Stromal cell of bone marrow (primary cell): ENCODE measurements at regions not wholly inside any gene's neighbourhood (a gene's known extent, or its start where the extent isn't known, plus 50 kb on each side); places are given as distances from the start of the nearest gene placed in this dataset.

Experiments used
- DNase-seq: peaks from one replicate; pipeline ENCODE4 v3.0.0-alpha.2; 2012; ENCODE audit warnings: low read depth

GRCh38 chr11:13062115-13062514 lies 53.0 kb downstream of the RASSF10 start:
- no peak for DNase-seq

GRCh38 chr11:13064593-13064992 lies 55.5 kb downstream of the RASSF10 start:
- DNase-seq, result no peak

DNA sequence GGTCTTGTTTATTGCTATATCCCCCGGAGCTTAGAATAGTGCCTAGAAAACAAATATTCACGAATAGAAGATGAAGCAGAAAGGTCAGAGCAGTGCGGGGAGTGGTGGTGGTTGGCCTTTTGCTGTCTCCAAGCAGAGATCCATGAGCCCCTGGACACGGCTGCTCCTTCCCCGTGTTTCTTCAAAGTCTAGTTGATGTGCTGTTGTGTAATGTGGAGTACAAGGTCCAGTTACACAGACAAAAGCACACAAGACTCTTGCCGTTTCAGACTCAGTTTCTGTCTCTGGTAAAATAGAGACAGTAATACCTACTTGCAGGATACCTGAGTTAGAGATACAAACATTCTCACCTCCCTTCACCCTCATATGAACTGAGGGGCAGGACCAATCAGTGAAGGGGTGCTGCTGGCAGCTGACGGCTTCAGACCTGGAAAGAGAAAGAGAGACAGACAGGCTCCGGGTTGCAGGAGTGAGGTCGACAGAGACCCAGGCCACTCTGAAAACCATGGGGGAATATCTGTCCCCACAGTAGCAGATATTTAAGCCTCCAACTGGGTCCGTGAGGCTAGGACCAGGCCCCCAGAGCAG lies 56.2 kb downstream of the RASSF10 start:
- DNase-seq, result no peak

- DNase-seq, result no peak
These were observed 59.1 kb downstream of the RASSF10 start for GRCh38 chr11:13068211-13068610.

DNA sequence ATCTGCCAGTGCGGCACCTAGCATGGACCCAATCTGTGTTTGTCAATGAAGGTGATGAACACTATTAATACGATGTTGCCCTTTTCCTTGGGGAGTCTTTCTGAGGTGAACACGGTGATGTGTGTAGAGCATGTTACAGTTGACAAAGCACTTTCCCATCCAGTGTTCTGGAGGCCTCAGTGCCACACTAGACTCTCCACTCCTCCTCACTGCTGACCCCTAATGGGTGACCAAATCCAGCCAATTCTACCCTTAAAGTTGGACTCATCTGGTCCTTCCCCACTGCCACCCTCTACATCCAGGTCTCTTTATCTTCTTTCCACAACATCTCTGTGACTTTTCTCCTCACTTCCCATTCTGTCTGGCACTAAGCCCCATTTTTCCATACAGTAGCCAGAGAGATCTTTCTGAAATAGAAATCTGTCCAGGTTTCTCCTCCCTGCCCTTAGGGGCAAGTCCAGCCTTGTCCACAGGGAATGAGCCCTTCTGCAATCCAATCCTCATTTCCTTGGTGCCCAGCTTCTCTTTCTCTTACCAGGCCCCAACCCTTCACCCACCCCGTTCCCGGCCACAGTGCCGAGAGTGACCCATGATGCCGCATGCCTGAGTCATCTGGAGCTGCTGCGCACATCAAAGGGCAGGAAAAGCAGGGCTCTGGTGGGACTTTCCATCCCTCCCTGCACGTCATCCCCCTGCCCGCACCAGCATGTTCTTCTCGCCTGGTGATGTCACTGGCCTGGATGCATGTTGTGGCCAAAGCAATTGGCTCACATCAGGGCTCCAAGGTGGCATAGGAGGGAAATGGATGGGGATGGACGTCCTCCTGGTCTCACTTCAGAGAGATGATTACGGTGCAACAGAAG lies 64.2 kb downstream of the RASSF10 start:
- peak; percentile 28 for DNase-seq

GRCh38 chr11:13074714-13075464 lies 65.8 kb downstream of the RASSF10 start:
- DNase-seq, result no peak

DNA sequence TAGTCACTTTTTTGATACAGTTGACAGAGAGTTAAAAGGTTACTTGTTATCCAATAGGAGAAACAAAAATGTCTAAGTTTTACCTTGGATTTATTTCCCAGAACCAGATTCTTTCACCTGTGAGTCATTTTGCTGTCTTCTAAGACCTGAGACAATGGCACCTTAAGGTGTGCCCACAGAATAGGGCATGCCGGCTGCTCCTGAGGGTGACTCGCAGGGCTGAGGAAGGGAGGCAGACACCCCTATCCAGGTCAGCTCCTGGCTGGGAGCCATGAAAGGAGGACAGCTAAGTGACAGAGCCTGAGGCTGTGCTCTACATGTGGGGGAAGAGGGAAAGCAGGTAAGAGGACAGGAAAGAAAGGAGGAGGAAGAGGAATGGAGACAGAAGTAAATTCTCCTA lies 67.8 kb downstream of the RASSF10 start:
- no peak for DNase-seq

GRCh38 chr11:13080861-13081260 lies 71.7 kb downstream of the RASSF10 start:
- no peak for DNase-seq

GRCh38 chr11:13082588-13082987 lies 73.5 kb downstream of the RASSF10 start:
- no peak for DNase-seq

GRCh38 chr11:13090228-13090708 lies 81.2 kb downstream of the RASSF10 start:
- no peak for DNase-seq

GRCh38 chr11:13091373-13091772 lies 82.3 kb downstream of the RASSF10 start:
- no peak for DNase-seq

DNA sequence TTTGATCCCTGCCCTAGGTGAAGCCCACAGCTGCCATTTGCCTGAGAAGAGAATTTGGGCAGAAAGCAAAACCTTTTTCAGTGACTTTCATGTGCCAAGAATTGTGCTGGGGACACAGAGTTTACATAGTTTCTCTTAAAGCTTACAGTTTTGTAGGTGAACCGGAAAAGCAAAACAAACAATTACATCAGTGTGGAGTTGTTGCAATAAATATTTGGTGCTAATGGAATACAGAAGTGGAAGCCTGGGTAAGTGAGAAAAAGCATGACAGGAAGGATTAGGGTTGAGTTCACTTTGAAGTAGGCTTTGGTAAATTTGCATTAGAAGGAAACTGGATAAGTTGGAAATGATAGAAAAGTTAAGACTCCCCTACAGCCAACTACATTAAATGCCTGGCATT lies 82.7 kb downstream of the RASSF10 start:
- no peak for DNase-seq

DNA sequence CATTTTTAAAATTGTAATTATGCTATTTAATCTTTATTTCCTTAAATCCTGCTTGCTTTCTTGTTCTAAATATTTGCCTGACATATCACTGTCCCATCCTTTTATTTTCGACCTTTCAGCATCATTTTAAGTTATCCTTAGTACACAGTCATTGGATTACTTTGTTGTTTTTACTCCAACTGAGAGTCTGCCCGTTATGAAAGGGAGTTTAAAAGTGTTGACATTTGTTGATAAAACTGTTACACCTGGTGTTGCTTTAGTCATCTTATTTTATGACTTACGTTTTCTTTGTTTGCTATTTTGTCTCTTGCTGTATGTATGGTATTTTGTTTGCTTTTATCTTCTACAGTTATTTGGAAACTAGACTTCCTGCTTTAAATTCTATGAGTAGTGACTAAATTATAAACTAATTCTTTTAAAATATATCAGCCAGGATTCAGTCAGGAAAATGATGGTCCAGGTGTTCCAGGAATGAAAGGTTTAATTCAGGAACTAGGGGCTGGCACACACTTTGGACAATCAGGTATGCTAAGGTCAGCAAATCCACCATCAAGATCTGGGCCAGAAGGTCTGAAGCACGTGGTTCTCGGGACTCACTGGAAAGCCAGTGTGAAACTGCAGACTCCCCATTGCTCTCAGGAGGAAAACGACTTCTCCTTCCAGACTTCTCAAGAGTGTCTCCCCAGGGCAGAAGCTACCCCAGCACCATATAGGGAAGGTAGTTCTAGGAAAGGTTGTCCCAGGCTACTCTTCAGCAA lies 86.0 kb downstream of the RASSF10 start:
- no peak for DNase-seq

GRCh38 chr11:13098063-13098462 lies 88.9 kb downstream of the RASSF10 start:
- DNase-seq, result no peak

GRCh38 chr11:13098616-13099289 lies 89.6 kb downstream of the RASSF10 start:
- no peak for DNase-seq

- no peak for DNase-seq
These were observed 92.8 kb downstream of the RASSF10 start for GRCh38 chr11:13101644-13102512.

GRCh38 chr11:13102513-13102840 lies 93.4 kb downstream of the RASSF10 start:
- no peak for DNase-seq

DNA sequence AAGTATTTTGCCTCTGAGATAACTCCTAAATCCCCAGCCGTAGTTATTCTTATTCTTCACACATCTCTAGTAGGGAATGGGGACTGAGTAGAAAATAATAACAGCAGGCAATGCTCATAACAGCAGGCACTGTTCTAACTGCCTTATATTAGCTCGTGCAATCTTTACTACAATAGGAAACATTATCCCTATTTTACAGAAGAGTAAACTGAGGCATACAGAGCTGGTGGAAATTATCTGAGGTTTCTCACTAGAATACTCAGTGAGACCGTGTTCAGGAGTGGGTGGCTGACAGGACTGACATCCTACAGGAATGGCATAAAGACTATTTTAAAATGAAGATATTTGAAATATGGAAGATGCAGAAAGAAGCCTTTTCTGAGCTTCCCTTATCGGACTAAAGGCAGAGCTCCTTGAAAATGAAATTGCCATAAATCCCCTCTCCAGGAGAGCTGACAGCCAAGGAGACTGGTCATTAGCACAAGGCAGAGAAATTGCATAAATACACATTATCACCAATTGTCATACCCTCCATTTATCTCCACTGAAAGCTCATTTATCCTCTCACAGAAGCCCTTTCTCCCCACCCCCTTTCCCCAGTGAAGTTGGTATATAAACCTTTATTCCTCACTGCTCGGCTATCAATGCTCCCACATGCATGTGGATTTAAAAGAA lies 93.9 kb downstream of the RASSF10 start:
- no peak for DNase-seq

DNA sequence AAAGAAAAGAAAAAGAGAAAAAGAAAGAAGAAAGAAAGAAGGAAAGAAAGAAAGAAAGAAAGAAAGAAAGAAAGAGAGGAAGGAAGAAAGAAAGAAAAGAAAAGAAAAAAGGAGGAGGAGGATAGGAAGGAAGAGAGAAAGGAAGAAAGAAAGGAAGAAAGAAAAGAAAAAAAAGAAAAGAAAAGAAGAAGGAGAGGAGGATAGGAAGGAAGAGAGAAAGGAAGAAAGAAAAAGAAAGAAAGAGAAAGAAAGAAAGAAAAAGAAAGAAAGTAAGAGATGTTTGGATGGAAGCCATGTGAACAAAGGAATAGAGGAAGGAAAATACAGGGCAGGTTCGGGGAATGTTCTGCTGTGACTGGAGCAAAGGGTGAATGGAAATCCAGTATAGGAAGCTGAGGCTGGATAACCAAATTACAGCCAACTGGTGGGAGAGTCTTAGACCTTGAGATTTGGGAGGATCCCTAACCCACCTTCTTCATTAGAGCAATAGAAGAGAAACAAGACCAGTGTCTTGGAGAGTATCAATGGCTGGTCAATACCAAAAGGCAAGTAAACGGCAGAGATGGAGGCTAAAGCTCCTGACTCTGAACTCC lies 94.9 kb downstream of the RASSF10 start:
- no peak for DNase-seq
